Pons (tissue), 1 donor: ENCODE measurements at regions not wholly inside any gene's neighbourhood (a gene's known extent, or its start where the extent isn't known, plus 50 kb on each side); places are given as distances from the start of the nearest gene placed in this dataset.

ENCODE experiments used
- DNase-seq: peaks from one replicate; pipeline ENCODE4 v3.0.0-alpha.2; 2016; ENCODE audit warnings: low spot score

GRCh38 chrX:23228950-23229448 is 105.7 kb upstream of the PTCHD1 start:
- no peak for DNase-seq

GRCh38 chrX:23235051-23235450 is 99.6 kb upstream of the PTCHD1 start:
- DNase-seq, result no peak

GRCh38 chrX:23246001-23246400 is 88.6 kb upstream of the PTCHD1 start:
- no peak for DNase-seq

- DNase-seq, result no peak
These were observed 86.5 kb upstream of the PTCHD1 start for GRCh38 chrX:23248187-23248586.

- DNase-seq, result no peak
These were observed 83.6 kb upstream of the PTCHD1 start for GRCh38 chrX:23251043-23251442.

- no peak for DNase-seq
These were observed 70.8 kb upstream of the PTCHD1 start for GRCh38 chrX:23263892-23264291.

- no peak for DNase-seq
These were observed 64.7 kb upstream of the PTCHD1 start for GRCh38 chrX:23269923-23270322.

- DNase-seq, result no peak
These were observed 63.6 kb upstream of the PTCHD1 start for GRCh38 chrX:23271026-23271425.

GRCh38 chrX:23276475-23276874 is 58.2 kb upstream of the PTCHD1 start:
- no peak for DNase-seq
